Fibroblast of lung (primary cell): ENCODE measurements at regions not wholly inside any gene's neighbourhood (a gene's known extent, or its start where the extent isn't known, plus 50 kb on each side); places are given as distances from the start of the nearest gene placed in this dataset.

Experiments
- DNase-seq, 2 donors: peaks; one replicate each; pipeline versions ENCODE4 v3.0.0 to v3.0.0-alpha.2; 2010; ENCODE audit warnings: low read depth in 2 of 2
- H2AFZ ChIP-seq: 2 replicates; pipeline ENCODE4 v1.5.1; 2012; ENCODE audit warnings: low read length, control low read depth, inconsistent platforms
- H3K27ac ChIP-seq: 2 replicates; pipeline ENCODE4 v1.5.1; 2011; ENCODE audit warnings: low read length, control low read depth; ENCODE audit not compliant: insufficient read depth
- H3K27me3 ChIP-seq: 2 replicates; pipeline ENCODE4 v1.5.1; 2011; ENCODE audit warnings: mild to moderate bottlenecking, low read length; ENCODE audit not compliant: control insufficient read depth, insufficient read depth
- H3K36me3 ChIP-seq: 2 replicates; pipeline ENCODE4 v1.5.1; 2011; ENCODE audit warnings: low read length; ENCODE audit not compliant: control insufficient read depth, insufficient read depth
- H3K4me1 ChIP-seq: 2 replicates; pipeline ENCODE4 v1.5.1; 2011; ENCODE audit warnings: low read length; ENCODE audit not compliant: control insufficient read depth, insufficient read depth; ENCODE audit errors: extremely low read depth
- H3K4me2 ChIP-seq: 2 replicates; pipeline ENCODE4 v1.5.1; 2011; ENCODE audit warnings: low read length, control low read depth; ENCODE audit not compliant: insufficient read depth; ENCODE audit errors: extremely low read depth
- H3K4me3 ChIP-seq, 4 experiments: fragments of 200-600 bp in 1 of 4; sonication (generic) in 1 of 4; replicated peaks in 1 of 4; 2 replicates each; pipeline ENCODE4 v1.5.1; 2011 to 2016; ENCODE audit warnings: low read length in 4 of 4, low read depth in 3 of 4, mild to moderate bottlenecking in 3 of 4, control low read depth in 2 of 4, inconsistent platforms in 1 of 4, mixed read lengths in 1 of 4; ENCODE audit not compliant: insufficient read depth in 1 of 4; ENCODE audit errors: control extremely low read depth in 1 of 4
- H3K79me2 ChIP-seq: 2 replicates; pipeline ENCODE4 v1.5.1; 2012; ENCODE audit warnings: mild to moderate bottlenecking, low read length, inconsistent platforms; ENCODE audit not compliant: control insufficient read depth, insufficient read depth
- H3K9ac ChIP-seq: 2 replicates; pipeline ENCODE4 v1.5.1; 2011; ENCODE audit warnings: mild to moderate bottlenecking, low read length, control low read depth; ENCODE audit not compliant: insufficient read depth
- H3K9me3 ChIP-seq: 2 replicates; pipeline ENCODE4 v1.5.1; 2012; ENCODE audit warnings: low read depth, low read length; ENCODE audit not compliant: control insufficient read depth, insufficient read depth
- H4K20me1 ChIP-seq: 2 replicates; pipeline ENCODE4 v1.5.1; 2011; ENCODE audit warnings: low read length; ENCODE audit not compliant: control insufficient read depth, insufficient read depth; ENCODE audit errors: extremely low read depth
- EZH2 ChIP-seq: IDR thresholded peaks from 2 replicates; pipeline ENCODE4 v1.5.1; 2012; ENCODE audit warnings: low read length, control low read depth, mild to moderate bottlenecking; ENCODE audit errors: missing control alignments
- TF ChIP-seq, protein P1 (sequence below), 2 donors: IDR thresholded peaks in 1 of 2; conservative IDR thresholded peaks in 1 of 2; 1 replicate in 1 of 2; 2 replicates in 1 of 2; pipeline ENCODE4 v1.5.1; 2011 to 2012; ENCODE audit warnings: low read length in 2 of 2, control low read depth in 1 of 2, inconsistent platforms in 1 of 2, low read depth in 1 of 2, mild to moderate bottlenecking in 1 of 2

DNA sequence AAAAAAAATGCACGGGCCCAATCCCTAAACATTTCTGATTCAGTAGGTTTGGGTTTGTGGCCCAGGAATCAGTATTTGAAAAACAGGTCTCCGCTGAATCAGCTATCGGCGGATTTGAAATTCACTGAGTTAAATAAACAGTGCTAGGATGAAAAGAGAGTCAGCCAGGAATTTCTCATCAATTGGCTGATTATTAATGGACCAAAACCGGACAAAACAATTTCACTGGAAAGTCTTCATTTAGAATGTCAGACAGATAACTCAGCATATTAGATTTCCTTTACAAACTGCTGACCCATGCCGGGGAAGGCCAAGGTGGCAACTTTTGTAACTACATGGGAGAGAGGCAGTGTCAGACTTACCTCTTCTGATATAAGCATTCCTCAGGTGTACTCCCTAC is 99.4 kb upstream of the LSM6 start:
- H2AFZ ChIP-seq, result no peak overlapping the region
- no peaks in the 10 kb centered on the region for H4K20me1 ChIP-seq
- DNase-seq, result no peak
- no peak overlapping the region for H3K4me3 ChIP-seq
- H3K9ac ChIP-seq, result no peak overlapping the region
- H3K27ac ChIP-seq, result no peak overlapping the region
- no peaks in the 10 kb centered on the region for H3K27me3 ChIP-seq
- TF ChIP-seq EZH2, result no peak
- TF ChIP-seq, protein P1, sequence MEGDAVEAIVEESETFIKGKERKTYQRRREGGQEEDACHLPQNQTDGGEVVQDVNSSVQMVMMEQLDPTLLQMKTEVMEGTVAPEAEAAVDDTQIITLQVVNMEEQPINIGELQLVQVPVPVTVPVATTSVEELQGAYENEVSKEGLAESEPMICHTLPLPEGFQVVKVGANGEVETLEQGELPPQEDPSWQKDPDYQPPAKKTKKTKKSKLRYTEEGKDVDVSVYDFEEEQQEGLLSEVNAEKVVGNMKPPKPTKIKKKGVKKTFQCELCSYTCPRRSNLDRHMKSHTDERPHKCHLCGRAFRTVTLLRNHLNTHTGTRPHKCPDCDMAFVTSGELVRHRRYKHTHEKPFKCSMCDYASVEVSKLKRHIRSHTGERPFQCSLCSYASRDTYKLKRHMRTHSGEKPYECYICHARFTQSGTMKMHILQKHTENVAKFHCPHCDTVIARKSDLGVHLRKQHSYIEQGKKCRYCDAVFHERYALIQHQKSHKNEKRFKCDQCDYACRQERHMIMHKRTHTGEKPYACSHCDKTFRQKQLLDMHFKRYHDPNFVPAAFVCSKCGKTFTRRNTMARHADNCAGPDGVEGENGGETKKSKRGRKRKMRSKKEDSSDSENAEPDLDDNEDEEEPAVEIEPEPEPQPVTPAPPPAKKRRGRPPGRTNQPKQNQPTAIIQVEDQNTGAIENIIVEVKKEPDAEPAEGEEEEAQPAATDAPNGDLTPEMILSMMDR (conservative IDR thresholded peaks at IDR 0.05 in 1 of 2, IDR thresholded peaks at IDR 0.05 in 1 of 2; ENCODE audit: low read depth in 1 of 2, low read length in 2 of 2), result no peak
- H3K79me2 ChIP-seq, result no peaks in the 10 kb centered on the region
- no peaks in the 10 kb centered on the region for H3K4me1 ChIP-seq
- no peak overlapping the region for H3K4me2 ChIP-seq
- H3K9me3 ChIP-seq, result no peaks in the 10 kb centered on the region
- no peaks in the 10 kb centered on the region for H3K36me3 ChIP-seq

DNA sequence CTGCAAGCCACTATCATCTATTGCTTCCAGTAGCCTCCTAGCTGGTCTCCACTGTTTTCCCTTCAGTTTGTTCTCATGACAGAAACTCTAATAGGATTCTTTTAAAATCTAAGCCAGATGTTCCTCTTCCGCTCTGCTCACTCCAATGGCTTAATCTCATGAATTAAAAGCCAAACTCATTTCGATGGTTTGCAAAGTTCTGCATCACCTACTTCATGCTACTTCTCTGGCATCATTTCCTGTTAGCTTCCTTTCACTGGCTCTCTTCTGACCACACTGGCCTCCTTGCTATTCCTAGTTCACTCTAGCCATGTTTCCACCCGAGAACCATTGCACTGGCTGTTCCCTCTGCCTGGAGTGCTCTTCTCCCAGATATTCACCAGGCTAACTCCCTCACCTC is 102.0 kb upstream of the LSM6 start:
- H3K36me3 ChIP-seq, result no peaks in the 10 kb centered on the region
- no peaks in the 10 kb centered on the region for H4K20me1 ChIP-seq
- H3K9ac ChIP-seq, result no peak overlapping the region
- H2AFZ ChIP-seq, result no peak overlapping the region
- DNase-seq, result no peak
- no peaks in the 10 kb centered on the region for H3K9me3 ChIP-seq
- no peaks in the 10 kb centered on the region for H3K79me2 ChIP-seq
- TF ChIP-seq, protein P1 (conservative IDR thresholded peaks at IDR 0.05 in 1 of 2, IDR thresholded peaks at IDR 0.05 in 1 of 2; ENCODE audit: low read depth in 1 of 2, low read length in 2 of 2), result no peak
- no peak for TF ChIP-seq EZH2
- H3K4me1 ChIP-seq, result no peaks in the 10 kb centered on the region
- H3K4me2 ChIP-seq, result no peak overlapping the region
- H3K4me3 ChIP-seq, result no peak overlapping the region
- H3K27ac ChIP-seq, result no peak overlapping the region
- H3K27me3 ChIP-seq, result no peaks in the 10 kb centered on the region

GRCh38 chr4:146072376-146072775 is 103.1 kb upstream of the LSM6 start:
- DNase-seq, result peak in 1 of 2 donors; percentile 5
- H3K4me1 ChIP-seq, result no peaks in the 10 kb centered on the region
- no peaks in the 10 kb centered on the region for H4K20me1 ChIP-seq
- H3K9me3 ChIP-seq, result no peaks in the 10 kb centered on the region
- H3K4me3 ChIP-seq, result no peak overlapping the region
- H3K27ac ChIP-seq, result no peak overlapping the region
- no peaks in the 10 kb centered on the region for H3K36me3 ChIP-seq
- H3K4me2 ChIP-seq, result no peak overlapping the region
- TF ChIP-seq, protein P1 (conservative IDR thresholded peaks at IDR 0.05 in 1 of 2, IDR thresholded peaks at IDR 0.05 in 1 of 2; ENCODE audit: low read depth in 1 of 2, low read length in 2 of 2), result no peak
- no peak for TF ChIP-seq EZH2
- no peaks in the 10 kb centered on the region for H3K79me2 ChIP-seq
- no peak overlapping the region for H3K9ac ChIP-seq
- H2AFZ ChIP-seq, result no peak overlapping the region
- no peaks in the 10 kb centered on the region for H3K27me3 ChIP-seq
